Right lung (tissue), 2 donors: ENCODE measurements at regions not wholly inside any gene's neighbourhood (a gene's known extent, or its start where the extent isn't known, plus 50 kb on each side); places are given as distances from the start of the nearest gene placed in this dataset.
A peak's percentile ranks its signal among the peaks of the same experiment; 100 is the strongest.

ENCODE experiments used
- DNase-seq, 2 donors: peaks; one replicate each; pipeline ENCODE4 v3.0.0-alpha.2; 2013

DNA sequence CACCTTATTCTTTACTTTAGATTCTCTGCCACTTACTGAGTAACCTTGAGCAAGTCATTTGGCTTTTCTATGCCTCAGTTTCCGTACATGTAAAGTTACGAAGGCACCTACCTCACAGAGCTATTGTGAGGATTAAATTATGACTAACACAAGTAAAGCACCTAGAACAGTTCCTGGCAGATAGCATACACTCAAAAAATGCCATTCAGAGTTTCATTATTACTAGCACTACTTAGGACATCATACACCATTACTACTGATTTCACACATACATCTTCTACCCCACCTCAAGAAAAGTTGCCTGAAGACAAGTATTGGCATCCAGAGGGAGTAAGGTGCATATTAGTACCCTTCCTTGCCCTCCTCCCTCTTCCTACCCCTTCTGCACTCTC, 107.8 kb downstream of the OGFRL1 start:
- DNase-seq = no peak

DNA sequence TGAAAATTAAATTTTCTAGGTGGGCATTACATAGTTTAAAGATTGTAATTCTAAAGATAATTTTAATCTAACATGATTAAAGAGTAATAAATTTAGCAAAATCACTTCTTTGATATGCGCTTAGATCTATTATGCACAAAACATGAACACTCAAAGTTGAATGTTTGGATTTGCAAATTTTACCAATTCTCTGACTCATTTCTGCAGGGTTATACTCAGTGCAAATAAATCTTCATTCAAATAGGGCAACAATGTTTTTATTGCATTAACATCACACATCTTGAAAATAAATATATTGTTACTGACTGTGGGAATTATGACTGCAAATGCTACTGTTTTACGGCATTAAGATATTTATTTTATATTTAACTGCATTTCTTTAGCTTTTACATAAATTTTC, 110.7 kb downstream of the OGFRL1 start:
- no peak for DNase-seq

DNA sequence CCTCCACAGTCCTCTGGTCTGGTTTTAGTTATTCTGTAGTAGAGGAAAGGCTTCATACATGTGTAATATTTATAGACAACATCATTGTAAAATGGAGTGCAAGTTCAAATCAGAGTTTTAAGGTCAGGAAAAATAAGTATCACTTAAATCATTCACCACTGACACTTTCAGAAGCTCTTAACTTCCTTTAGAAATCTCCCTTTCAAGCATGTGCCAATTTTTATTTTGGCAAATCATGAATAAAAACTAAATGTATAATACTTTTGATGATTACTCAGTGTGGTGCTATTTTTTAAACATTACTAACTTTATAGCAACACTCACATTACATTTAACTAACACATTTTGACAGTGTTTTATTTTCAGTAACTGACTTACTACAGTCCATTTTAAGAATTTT, 112.2 kb downstream of the OGFRL1 start:
- DNase-seq = no peak

DNA sequence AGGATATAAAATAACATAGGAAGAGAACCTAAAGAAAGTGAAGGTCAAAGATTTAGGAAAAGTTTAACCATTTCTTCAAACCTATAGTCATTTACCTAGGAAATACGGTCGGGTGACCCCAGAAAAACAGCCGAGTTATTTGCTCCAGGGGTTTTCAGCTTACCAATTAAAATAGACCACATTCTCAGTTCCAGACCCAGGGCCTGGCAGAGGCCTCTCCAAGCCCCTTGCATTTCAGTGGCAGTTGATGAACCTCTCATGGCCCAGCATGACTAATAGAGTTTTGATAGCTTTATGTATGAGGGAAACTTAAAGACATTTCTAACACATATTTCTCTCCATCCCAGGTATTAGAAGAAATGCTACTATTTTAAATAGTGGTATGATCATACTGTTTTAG, 113.5 kb downstream of the OGFRL1 start:
- no peak for DNase-seq

DNA sequence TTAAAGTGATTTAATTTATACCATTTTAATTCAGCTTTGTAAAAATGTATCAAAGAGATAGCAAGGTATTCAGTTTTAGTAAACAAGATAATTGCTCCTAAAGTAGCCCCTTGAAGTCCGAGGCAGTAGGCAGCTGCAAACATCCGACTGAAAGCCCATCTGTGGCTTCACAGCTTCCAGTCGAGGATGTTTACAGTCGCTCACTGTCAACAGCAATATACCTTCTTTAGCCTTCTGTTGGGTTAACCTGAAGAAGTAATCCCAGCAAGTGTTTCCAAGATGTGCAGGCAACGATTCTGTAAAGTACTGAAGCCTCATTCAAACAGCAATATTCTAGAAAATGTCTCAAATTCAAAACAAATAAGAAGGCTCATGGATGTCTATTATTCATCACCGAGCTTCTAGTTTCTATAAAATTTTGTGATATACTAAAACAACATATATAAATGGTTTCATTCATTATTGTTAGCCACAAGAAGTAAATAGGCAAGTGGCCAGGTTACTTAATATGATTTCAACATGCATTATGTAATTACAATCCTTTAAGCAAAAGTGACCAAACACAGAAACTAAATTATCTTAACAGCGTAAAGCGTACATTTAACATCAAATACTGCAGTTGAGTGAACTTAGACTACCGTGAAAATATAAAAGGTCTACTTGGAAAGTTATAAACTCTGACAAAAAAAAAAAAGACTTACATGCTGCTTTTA, 115.0 kb downstream of the OGFRL1 start:
- DNase-seq = no peak

DNA sequence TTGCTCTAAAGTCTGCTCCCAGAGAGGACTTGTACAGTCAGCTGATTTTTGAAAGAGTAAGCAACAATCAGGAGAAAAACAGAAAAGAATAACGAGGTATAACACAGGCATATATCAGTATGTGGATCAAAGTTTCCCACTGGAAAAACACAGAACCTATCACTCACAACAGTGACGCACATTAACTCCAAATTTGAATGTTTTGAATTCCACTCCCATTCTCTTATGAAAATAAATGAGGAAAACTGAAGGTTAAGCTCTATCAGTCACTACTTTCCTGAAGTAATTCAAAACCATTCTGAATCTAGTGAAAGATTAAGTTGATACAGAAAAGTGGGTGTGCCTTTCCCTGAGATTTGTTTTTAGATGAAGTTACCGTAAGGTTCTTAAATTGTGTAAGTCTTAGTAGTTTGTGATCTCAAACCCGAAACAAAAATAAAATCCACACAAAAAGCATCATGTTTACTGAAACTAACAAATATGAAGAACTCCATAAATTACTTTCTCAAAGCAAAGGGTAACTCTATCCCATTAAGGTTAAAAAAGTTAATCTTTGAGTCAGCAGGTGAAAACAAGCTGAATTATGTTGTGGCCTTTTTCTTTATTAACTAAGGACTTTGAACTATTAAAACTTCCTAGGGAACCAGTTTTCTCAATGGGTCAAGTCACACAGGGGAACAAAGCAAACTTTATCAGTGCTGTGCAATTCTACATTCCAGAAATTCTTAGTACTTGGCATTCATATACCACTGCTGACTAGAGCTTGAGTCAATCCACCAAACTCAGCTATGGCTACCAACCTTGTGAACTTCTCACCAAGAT, 115.7 kb downstream of the OGFRL1 start:
- no peak for DNase-seq

DNA sequence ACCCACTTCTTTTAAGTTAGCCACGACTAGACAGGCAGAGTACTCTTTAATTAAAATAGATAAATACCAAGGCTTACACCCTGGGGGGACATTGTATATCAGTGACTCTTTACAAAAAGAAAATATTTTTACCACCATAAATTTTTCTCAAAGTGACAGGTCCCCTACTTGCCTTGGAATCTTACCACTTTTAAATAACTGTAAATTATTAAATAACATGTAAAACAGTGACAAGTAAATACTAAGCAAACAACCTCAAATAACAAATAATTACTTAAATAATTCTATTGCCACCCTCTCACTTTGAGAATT, 116.3 kb downstream of the OGFRL1 start:
- DNase-seq = no peak

DNA sequence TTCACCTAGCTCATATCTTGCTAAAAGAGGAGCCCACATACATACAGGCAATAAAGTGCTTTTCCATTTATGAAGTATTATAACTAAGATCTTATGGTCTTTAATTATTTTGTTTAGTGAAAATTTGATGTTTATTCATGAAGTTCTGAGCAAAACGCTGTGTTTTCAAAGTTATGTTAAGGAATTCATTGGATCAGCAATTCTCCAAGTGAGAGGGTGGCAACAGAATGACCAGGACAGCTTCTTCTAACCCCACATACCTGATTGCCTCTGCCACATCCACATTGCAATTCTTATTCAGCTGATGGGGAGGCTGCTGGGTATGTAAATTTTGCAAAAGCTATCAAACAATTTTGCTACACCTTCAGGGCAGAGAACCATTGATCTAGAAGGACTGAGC, 116.8 kb downstream of the OGFRL1 start:
- no peak for DNase-seq

DNA sequence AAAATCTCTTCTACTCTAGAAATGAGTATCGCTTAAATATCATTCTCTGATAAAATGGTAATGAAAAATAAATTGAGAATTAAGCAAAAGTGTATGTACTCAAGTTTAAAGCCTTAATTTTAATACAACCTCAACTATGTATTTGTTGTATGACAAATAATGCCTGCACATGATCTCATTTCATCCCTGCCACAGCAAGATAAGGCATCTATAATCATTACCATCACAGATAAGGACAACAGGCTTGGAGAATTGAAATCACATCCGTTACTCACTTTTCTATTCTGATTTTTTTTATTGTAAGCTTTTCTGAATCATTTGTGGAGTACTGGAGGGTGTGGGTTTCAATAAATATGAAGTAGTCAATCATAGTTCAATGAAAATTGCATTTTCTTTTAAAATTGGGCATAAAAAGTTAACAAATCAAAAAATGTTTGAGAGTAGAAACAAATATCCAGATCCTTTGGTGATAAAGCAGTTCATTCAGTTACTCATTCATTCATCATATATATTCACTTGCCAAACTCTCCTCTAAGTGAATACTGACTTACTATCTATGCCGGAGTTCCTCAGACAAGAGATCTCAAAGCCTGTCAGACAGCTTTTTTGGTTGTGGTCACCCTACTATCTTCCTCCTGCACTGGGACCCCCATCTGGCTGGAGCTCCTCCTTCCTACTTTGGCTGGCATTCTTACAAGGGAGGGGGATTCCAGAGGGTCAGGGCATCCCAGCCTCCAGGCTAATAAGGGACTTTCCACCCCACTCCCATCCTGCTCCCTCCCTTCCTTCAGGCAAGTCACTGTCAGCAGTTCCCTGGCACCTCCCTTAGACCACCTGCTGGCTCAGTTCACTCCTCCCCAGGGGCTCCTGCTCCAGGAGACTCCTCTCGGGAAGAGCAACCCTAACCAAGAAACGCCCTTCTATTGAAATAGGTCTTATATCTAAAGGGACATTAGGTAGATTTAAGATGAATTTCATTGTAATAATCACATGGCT, 118.6 kb downstream of the OGFRL1 start:
- DNase-seq = no peak

DNA sequence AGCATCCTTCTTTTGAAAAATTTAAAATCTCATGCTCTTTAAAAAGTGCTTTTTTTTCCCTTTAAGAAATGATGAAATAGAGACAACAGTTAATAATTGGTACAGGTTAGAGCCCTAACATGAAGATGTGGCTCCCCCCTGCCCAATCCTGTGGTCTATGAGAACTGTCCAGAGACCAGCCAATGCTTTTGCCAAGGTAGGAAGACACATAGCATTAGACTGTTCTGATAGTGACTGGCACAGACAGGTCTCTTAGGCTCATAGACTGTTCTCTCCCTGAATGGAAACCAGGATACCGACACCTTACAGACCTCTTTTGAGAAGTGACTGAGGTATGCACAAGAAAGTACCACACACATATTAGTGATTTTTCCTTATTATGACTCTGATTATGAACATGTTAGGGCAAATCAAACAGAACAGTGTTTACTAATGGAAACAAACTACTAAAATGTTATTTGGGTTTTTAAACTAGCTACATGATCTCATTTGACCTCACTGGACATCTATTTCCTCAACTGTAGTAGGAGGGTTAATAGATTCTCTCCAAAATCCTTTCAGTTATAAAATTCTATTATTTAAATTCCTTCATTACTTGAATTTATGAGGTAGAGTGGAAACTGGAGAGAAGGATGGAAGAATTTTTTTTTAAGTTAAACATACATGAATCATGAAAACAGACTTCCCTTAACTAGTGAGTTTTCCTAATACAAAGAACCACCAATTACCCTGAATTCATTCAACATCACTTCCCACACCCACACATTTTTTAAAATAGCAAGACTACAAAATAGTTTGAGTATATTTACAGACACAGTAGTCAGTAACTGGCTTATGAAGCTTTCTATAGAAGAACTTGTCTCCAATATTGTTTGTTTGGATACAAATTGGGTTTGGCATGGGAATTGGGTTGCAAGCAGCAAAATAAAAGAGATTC, 120.4 kb downstream of the OGFRL1 start:
- no peak for DNase-seq

DNA sequence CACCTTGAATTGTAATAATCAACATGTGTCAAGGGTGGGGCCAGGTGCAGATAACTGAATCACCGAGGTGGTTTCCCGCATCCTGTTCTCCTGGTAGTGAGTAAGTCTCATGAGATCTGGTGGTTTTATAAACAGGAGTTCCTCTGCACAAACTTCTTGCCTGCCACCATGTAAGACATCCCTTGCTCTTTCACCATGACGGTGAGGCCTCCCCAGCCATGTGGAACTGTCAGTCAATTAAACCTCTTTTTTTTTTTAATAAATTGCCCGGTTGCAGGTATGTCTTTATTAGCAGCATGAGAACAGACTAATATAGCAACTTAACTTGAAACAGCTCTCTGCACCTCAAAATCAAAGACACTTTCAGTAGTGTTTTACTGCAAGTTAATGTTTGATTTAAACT, 121.6 kb downstream of the OGFRL1 start:
- no peak for DNase-seq

DNA sequence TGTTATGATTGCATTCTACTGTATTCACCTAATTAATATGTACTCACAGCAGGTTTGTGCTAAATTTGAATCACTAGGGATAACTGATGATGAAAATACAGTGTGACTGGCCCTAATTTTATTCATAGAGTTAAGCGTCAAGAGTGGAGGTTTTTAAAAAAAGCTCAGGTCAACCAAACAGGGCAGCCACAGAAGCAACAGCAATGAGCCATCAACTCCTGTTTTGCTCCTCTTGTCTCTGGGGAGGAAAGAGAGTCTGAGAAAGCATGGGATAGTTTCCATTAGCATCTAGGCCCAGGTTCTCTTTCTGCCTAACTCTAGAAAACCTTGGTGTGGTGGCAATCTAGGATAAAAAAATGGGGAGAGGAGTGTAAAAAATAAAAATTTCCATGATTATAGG, 122.1 kb downstream of the OGFRL1 start:
- DNase-seq = no peak

DNA sequence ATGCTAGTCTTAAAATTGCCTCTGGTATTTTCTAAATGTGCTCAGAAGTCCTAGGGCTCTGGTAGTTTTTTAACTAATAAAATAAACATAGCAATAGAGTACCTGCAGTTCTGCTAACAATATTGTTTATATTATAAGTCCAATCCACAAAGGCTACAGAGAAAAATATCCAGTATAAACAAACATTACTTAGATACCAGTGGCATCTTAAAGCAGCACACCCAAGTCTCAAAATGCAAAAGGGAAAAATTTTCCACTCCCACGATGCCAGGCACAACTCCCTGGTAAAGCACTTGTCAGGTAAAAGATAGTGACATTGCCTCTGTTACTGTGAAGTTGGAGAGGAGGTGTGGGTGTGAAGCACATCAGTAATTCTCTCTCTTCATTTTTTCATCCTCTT, 123.3 kb downstream of the OGFRL1 start:
- DNase-seq = no peak

DNA sequence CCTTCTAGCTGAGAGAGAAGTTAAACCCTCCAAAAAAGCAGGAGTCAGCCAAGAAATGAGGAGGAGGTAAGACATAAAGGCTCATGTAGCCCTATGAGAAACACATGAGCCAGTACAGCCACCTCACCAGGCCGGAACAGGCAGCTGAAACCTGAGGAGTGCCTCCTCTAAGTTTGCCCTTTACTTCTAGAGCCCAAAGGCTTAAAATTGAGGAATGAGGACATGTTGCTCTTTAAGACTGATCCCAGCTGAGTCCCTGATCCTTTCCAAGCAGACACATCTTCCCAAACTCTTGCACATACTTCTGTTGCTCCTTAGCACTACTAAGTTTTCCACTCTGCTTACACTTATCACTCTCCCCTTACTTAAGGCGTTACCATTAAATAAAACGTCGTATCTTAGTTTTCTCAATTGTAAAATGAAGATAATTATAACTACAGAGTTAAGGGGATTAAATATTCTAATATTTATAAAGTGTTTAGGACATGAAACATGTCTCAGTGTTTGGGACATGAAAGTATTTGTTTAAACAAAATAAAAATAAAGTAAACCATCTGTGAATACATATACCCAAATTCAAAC, 124.0 kb downstream of the OGFRL1 start:
- DNase-seq = peak in 1 of 2 donors; percentile 47

DNA sequence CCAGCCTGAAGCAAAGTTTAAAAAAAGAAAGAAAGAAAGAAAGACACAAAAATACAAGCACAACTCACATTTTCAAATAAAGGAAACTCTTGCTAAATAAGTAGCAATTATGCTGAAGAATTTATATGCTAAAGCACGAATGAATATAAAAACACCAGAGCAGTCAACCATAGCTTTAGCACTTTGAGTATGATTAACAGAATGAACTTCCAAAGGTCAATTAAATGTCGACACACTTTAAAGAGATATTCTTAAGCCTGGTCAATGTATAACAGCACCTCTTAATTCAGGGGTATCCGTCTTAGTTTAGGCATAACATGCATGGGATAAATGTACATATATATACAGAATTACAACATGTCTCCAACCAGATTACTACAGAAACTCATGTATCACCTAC, 125.9 kb downstream of the OGFRL1 start:
- DNase-seq = no peak

DNA sequence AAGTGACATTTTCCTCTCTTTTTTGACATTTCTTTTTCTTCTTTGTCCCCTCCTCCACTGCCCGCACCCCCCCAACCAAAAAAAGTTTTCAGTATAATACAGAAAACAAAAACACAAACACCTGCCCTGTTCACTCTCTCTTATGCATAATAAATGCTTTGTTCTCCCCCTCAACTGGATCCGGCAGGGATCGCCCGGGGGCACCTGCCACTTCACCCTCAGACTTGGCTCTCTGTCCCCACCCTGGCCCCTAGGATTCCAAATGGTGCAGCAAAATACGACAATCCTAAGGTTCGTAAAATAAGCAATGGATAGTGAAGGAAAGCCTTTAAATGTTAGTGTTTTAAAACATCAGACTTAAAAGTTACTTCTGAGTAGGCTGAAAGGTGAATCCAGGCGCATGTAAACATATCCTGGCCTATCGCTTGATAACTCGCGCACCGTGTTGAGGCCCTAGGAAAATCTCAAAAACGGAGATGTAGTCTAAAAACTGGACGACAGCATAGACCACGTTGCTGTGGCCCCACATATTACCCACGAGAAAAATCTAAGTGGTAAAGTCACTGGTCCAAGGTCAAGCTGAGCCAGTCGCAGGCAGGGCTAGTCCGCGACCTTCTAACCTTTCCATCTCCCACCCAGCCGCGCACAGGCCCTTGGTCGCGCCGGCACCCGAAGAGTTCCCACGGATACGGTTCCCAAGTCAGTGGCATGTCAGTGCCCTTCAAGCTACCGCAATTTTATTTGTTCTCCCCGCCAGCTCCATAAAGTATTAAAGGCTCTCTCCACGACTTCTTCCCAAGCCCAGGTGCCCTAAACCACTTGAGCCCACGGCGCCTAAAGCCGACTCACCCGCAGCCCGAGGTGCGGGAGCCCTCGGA, 130.8 kb downstream of the OGFRL1 start:
- no peak for DNase-seq

DNA sequence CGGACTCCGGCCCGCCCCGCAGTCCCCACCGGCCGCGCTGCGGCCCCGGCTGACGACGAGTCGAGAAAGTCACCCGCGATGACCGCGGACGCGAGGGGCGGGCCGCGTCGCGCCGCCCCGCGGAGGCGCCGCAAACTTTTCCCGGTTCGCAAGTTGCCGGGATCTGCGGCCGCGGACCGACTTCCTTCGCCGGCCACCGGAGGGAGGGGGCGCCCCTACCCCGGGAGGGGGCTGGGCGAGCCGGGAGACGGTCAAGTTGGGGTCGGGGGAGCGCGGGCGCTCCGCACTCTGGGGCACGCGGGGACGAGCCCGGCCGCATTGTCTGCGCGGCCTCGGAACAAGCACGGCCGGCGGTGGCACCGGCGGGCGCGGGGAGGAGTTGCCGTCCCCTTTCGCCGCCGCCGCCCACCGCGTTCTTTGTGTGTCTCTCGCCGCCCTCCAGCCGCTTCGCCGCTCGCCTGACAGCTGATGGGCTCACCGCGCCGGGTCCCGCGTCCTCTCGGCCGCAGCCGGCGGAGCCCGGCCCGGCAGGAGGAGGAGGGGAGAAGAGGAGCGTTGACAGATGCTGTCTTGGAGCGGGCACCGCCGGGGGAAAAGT, 131.6 kb downstream of the OGFRL1 start:
- DNase-seq = peak; percentile 57 to 66

DNA sequence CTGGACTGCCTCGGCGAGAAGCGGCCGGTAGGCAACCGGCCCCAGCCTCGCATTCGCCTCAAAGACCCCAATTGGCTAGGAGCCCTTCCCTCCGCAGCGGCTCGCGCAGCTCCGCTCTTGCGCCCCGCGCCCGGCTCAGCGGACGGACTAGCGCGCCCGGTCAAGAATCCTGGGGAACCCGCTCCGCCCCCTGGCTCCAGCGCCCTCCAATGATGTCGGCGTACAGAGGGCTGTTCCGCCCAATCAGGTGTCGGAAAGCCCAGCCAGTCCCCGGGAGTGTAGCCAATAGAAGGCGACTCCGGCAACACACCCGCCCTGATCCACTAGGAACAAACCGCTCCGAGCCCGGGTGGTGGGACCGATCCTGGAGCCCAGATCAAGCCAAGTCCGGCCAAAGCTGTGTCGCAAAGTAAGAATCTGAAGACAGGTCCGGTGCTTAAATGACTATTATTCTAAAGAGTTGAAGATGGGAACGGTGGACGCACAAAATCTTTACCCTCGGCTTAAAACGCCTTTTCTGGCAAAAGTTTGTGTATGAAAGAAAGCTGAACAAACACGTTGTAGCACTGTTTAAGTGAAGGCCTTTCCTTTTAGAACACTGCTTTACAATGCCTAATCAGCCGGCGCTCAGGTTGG, 132.2 kb downstream of the OGFRL1 start:
- peak; percentile 95 for DNase-seq

DNA sequence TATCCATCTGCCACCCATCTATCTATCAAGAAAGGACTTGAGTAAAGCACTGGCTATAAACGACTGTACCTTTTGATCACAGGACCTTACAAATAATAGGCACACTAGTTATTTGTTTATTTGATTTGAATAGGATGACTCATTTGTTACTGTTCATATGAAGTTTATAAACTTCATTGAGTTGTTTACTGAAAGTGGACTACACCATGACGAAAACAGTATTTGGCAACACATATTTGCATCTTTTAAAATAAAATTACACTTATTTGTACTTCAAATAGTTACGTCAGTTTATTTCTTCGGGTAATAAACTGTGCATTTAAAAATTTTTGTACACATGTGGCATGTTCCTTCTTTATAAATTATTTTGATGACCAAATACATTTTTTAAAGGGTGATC, 133.0 kb downstream of the OGFRL1 start:
- no peak for DNase-seq
